ENCODE measurements at regions not wholly inside any gene's neighbourhood (a gene's known extent, or its start where the extent isn't known, plus 50 kb on each side); places are given as distances from the start of the nearest gene placed in this dataset.

DNA sequence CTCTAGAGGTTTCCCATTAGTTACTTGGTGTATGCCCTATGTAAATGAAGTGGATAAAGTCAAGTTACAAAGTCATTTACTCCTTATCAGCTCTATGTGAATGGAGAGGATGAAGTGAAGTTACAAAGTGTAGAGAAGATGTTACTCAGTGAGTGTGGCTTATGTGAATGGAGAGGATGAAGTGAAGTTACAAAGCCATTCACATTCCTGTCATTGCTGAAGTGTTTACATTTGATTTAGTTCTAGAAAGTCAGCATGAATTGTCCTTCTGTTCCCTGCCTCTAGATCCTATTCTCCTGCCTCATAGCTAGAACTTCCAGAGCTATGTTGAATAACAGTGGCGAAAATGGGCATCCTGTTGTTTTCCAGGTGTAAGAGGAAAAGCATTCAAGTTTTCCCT, 880.1 kb downstream of the DNAJB9 start:
- TF ChIP-seq, protein P1, sequence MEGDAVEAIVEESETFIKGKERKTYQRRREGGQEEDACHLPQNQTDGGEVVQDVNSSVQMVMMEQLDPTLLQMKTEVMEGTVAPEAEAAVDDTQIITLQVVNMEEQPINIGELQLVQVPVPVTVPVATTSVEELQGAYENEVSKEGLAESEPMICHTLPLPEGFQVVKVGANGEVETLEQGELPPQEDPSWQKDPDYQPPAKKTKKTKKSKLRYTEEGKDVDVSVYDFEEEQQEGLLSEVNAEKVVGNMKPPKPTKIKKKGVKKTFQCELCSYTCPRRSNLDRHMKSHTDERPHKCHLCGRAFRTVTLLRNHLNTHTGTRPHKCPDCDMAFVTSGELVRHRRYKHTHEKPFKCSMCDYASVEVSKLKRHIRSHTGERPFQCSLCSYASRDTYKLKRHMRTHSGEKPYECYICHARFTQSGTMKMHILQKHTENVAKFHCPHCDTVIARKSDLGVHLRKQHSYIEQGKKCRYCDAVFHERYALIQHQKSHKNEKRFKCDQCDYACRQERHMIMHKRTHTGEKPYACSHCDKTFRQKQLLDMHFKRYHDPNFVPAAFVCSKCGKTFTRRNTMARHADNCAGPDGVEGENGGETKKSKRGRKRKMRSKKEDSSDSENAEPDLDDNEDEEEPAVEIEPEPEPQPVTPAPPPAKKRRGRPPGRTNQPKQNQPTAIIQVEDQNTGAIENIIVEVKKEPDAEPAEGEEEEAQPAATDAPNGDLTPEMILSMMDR (IDR thresholded peaks at IDR 0.05): no peak
- no peak for TF ChIP-seq POLR2A (IDR thresholded peaks at IDR 0.05)

All from lower leg skin (tissue), 3 donors.